OCI-LY1 (cell line): ENCODE measurements at regions not wholly inside any gene's neighbourhood (a gene's known extent, or its start where the extent isn't known, plus 50 kb on each side); places are given as distances from the start of the nearest gene placed in this dataset.

Experiments used
- H2AFZ ChIP-seq: fragments of 200-600 bp; sonication (generic), shearing (Covaris generic); 2 replicates; pipeline ENCODE4 v1.6.0; 2014; ENCODE audit warnings: antibody characterized with exemption, mild to moderate bottlenecking, low read length
- H3F3A ChIP-seq: fragments of 200-600 bp; sonication (generic), shearing (Covaris generic); 2 replicates; pipeline ENCODE4 v1.6.0; 2014; ENCODE audit warnings: mild to moderate bottlenecking, antibody characterized with exemption, low read length, moderate library complexity; ENCODE audit not compliant: insufficient read depth
- H3K27ac ChIP-seq: fragments of 200-600 bp; sonication (generic); 2 replicates; pipeline ENCODE4 v1.5.1; 2014; ENCODE audit warnings: low read length, mixed run types, mild to moderate bottlenecking, low read depth; ENCODE audit not compliant: poor library complexity, severe bottlenecking
- H3K27me3 ChIP-seq: fragments of 200-600 bp; sonication (generic); 2 replicates; pipeline ENCODE4 v1.6.0; 2014; ENCODE audit warnings: antibody characterized with exemption, mild to moderate bottlenecking, low read length, moderate library complexity; ENCODE audit not compliant: insufficient read depth
- H3K36me3 ChIP-seq: fragments of 200-600 bp; sonication (generic); 2 replicates; pipeline ENCODE4 v1.6.1; 2014; ENCODE audit warnings: mild to moderate bottlenecking, antibody characterized with exemption, low read length, moderate library complexity, mixed read lengths; ENCODE audit not compliant: insufficient read depth
- H3K4me1 ChIP-seq: fragments of 200-600 bp; sonication (generic); 2 replicates; pipeline ENCODE4 v1.5.1; 2014; ENCODE audit warnings: mild to moderate bottlenecking, low read length, moderate library complexity; ENCODE audit not compliant: insufficient read depth, severe bottlenecking
- H3K4me2 ChIP-seq: fragments of 200-600 bp; sonication (generic), shearing (Covaris generic); 2 replicates; pipeline ENCODE4 v1.6.1; 2014; ENCODE audit warnings: low read length
- H3K4me3 ChIP-seq: fragments of 200-600 bp; sonication (generic); 2 replicates; pipeline ENCODE4 v1.5.1; 2014; ENCODE audit warnings: low read length, low read depth, mild to moderate bottlenecking, mixed read lengths; ENCODE audit not compliant: poor library complexity, severe bottlenecking
- H3K79me2 ChIP-seq: fragments of 200-600 bp; shearing (Covaris generic); 2 replicates; pipeline ENCODE4 v1.6.1; 2016; ENCODE audit warnings: mixed run types, low read length, mixed read lengths; ENCODE audit not compliant: insufficient read depth
- H3K9ac ChIP-seq: fragments of 200-600 bp; sonication (generic), shearing (Covaris generic); 2 replicates; pipeline ENCODE4 v1.6.1; 2014; ENCODE audit warnings: mild to moderate bottlenecking, low read length, mixed read lengths
- H3K9me2 ChIP-seq: fragments of 200-600 bp; sonication (generic), shearing (Covaris generic); 2 replicates; pipeline ENCODE4 v1.6.1; 2014; ENCODE audit warnings: low read depth, mild to moderate bottlenecking, low read length, mixed read lengths
- H3K9me3 ChIP-seq: fragments of 200-600 bp; shearing (Covaris generic); 2 replicates; pipeline ENCODE4 v1.6.1; 2014; ENCODE audit warnings: low read length, mixed read lengths
- H4K20me1 ChIP-seq: fragments of 200-600 bp; sonication (generic), shearing (Covaris generic); 2 replicates; pipeline ENCODE4 v1.6.0; 2016; ENCODE audit warnings: mild to moderate bottlenecking, low read length; ENCODE audit not compliant: insufficient read depth
- EZH2 ChIP-seq: fragments of 200-600 bp; sonication (generic), shearing (Covaris generic); IDR thresholded peaks from 2 replicates; pipeline ENCODE4 v1.8.0; 2017; ENCODE audit warnings: borderline replicate concordance, mixed run types, mild to moderate bottlenecking, antibody characterized with exemption, low read length, moderate library complexity, mixed read lengths
- TF ChIP-seq, protein P1 (sequence below): fragments of 200-600 bp; sonication (generic), shearing (Covaris generic); IDR thresholded peaks from 2 replicates; pipeline ENCODE4 v1.5.1; 2017; ENCODE audit warnings: mild to moderate bottlenecking, antibody characterized with exemption, low read length, moderate library complexity, mixed read lengths

DNA sequence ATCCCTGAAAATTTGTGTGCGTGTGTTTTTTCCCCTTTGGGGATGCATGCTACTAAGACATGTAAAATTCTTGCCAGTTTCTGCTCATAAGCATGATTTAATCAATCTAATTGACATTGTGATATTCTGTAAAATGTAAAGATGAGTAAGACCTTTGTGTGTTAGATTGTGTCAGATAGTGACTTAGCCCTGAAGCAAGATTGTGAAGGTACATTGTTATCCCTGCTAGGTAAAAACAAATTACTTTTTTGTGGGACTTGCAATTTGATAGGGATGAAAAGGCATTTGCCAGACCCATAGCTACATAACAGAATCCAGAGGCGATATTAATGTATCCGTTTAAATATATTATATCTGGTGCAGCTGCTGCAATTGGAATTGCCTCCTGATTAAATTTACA is 338.0 kb downstream of the RWDD3 start:
- Histone ChIP-seq H3K27me3 (no peaks in the 10 kb centered on the region), H3K36me3 (no peaks in the 10 kb centered on the region), H4K20me1 (no peaks in the 10 kb centered on the region), H3K9ac (no peak overlapping the region), H2AFZ (no peak overlapping the region), H3K4me3 (no peak overlapping the region), H3K9me2 (no peaks in the 10 kb centered on the region), H3K4me2 (no peak overlapping the region), H3K9me3 (no peaks in the 10 kb centered on the region), H3F3A (no peaks in the 10 kb centered on the region), H3K27ac (no peak overlapping the region), H3K79me2 (no peaks in the 10 kb centered on the region), H3K4me1 (no peaks in the 10 kb centered on the region)
- TF ChIP-seq, protein P1, sequence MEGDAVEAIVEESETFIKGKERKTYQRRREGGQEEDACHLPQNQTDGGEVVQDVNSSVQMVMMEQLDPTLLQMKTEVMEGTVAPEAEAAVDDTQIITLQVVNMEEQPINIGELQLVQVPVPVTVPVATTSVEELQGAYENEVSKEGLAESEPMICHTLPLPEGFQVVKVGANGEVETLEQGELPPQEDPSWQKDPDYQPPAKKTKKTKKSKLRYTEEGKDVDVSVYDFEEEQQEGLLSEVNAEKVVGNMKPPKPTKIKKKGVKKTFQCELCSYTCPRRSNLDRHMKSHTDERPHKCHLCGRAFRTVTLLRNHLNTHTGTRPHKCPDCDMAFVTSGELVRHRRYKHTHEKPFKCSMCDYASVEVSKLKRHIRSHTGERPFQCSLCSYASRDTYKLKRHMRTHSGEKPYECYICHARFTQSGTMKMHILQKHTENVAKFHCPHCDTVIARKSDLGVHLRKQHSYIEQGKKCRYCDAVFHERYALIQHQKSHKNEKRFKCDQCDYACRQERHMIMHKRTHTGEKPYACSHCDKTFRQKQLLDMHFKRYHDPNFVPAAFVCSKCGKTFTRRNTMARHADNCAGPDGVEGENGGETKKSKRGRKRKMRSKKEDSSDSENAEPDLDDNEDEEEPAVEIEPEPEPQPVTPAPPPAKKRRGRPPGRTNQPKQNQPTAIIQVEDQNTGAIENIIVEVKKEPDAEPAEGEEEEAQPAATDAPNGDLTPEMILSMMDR = no peak
- TF ChIP-seq EZH2 = no peak

DNA sequence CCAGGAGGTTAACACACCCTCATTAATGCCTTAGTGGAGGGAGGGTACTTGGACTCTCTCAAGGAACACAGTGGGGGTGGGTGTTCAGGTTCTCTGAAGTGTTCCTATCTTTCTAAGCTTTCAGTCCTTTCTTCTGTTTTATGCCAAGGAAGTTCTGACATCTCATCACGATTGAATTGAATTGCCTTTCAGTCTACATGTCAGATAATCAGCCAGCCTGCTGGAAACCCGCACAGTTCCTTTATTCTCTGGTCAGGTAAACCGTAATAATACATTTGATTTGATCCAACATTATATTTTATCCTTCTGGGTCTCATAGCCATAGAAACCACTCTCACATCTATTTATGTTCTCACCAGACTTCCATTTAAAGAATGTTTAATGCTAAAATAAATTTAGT is 339.0 kb downstream of the RWDD3 start:
- Histone ChIP-seq H3F3A (no peaks in the 10 kb centered on the region), H3K4me3 (no peak overlapping the region), H3K36me3 (no peaks in the 10 kb centered on the region), H3K4me1 (no peaks in the 10 kb centered on the region), H3K27ac (no peak overlapping the region), H2AFZ (no peak overlapping the region), H3K9ac (no peak overlapping the region), H4K20me1 (no peaks in the 10 kb centered on the region), H3K4me2 (no peak overlapping the region), H3K27me3 (no peaks in the 10 kb centered on the region), H3K79me2 (no peaks in the 10 kb centered on the region), H3K9me3 (no peaks in the 10 kb centered on the region), H3K9me2 (no peaks in the 10 kb centered on the region)
- TF ChIP-seq EZH2 = no peak
- TF ChIP-seq, protein P1 = no peak

DNA sequence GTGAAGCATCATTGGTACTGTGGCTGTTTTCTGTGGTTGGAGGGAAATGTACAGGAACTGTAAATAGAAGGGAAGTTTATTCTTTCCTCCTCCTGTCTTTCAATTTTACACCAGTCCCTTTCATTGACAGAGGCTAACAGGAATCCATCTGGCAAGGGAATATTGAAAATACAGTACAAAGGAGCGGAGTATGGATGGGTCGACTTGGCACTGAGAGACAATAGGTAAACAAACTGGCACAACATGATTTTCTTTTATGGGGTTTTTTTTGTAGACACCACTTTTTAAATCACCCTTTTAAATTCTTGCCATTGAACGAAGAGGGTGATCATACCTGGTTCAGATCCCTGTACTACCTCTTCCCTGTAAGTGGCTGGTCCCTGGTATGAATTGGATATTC is 341.3 kb downstream of the RWDD3 start:
- H3K9me3 ChIP-seq = no peaks in the 10 kb centered on the region
- no peaks in the 10 kb centered on the region for H4K20me1 ChIP-seq
- H3K79me2 ChIP-seq = no peaks in the 10 kb centered on the region
- H3F3A ChIP-seq = no peaks in the 10 kb centered on the region
- no peaks in the 10 kb centered on the region for H3K4me1 ChIP-seq
- no peak overlapping the region for H3K27ac ChIP-seq
- no peaks in the 10 kb centered on the region for H3K36me3 ChIP-seq
- no peak overlapping the region for H3K4me3 ChIP-seq
- no peak overlapping the region for H2AFZ ChIP-seq
- no peak overlapping the region for H3K9ac ChIP-seq
- no peak for TF ChIP-seq EZH2
- TF ChIP-seq, protein P1 = no peak
- no peaks in the 10 kb centered on the region for H3K27me3 ChIP-seq
- no peaks in the 10 kb centered on the region for H3K9me2 ChIP-seq
- H3K4me2 ChIP-seq = no peak overlapping the region
